K562 (cell line): ENCODE measurements at regions not wholly inside any gene's neighbourhood (a gene's known extent, or its start where the extent isn't known, plus 50 kb on each side); places are given as distances from the start of the nearest gene placed in this dataset.

Experiments used
- ATAC-seq: fragments of 200-7000 bp; cut with Tn5 transposase; 3 replicates; pipeline ENCODE4 v1.9.1; 2020; ENCODE audit warnings: moderate library complexity
- BruUV-seq: library from RNA; stranded (reverse); fragments of 400-500 nt; replicated peaks from 2 replicates; lab custom pipeline; 2021; lab: Mats Ljungman, UMichigan
- CTCF ChIA-PET: fragments of 300-600 bp; formaldehyde crosslinking; extraction: SDS; loops from one replicate; lab custom pipeline; 2021; ENCODE audit warnings: low intra/inter-chr PET ratio; lab: Yijun Ruan, JAX
- POLR2A ChIA-PET: fragments of 300-600, 350-650 bp; sonication (Branson Sonifier 250); formaldehyde crosslinking; extraction: SDS; loops from one replicate; lab custom pipeline; 2021; ENCODE audit warnings: antibody characterized with exemption, inconsistent platforms; lab: Yijun Ruan, JAX
- DNase-seq, 4 experiments: peaks; one replicate each; pipeline versions ENCODE4 v3.0.0 to v3.0.0-alpha.2; 2011 to 2018; ENCODE audit warnings: low spot score in 3 of 4, mixed read lengths in 3 of 4; ENCODE audit errors: extremely low read depth in 1 of 4
- FAIRE-seq: peaks from 2 replicates; lab custom pipeline; 2011; peaks lifted over from hg19 to GRCh38; lab: Jason Lieb, UNC
- H2AFZ ChIP-seq: 2 replicates; pipeline ENCODE4 v1.6.0; 2011; ENCODE audit warnings: low read depth, low read length, control low read depth, inconsistent platforms
- H3K27ac ChIP-seq: fragments of 200-600 bp; 3 replicates; pipeline ENCODE4 v1.8.0; 2011; ENCODE audit warnings: low read depth, mild to moderate bottlenecking, control low read depth, inconsistent platforms, low read length, moderate library complexity, mixed read lengths; ENCODE audit errors: extremely low read depth
- H3K27me3 ChIP-seq, 2 experiments: fragments of 300-600 bp in 1 of 2; 2 replicates in 1 of 2; 3 replicates in 1 of 2; pipeline versions ENCODE4 v1.6.0 to v1.8.0; 2011; ENCODE audit warnings: inconsistent platforms in 2 of 2, low read length in 2 of 2, mild to moderate bottlenecking in 1 of 2, mixed read lengths in 1 of 2, moderate library complexity in 1 of 2; ENCODE audit not compliant: control insufficient read depth in 2 of 2, insufficient read depth in 2 of 2
- H3K36me3 ChIP-seq: fragments of 300-600 bp; 3 replicates; pipeline ENCODE4 v1.8.0; 2011; ENCODE audit warnings: mild to moderate bottlenecking, low read length, inconsistent platforms; ENCODE audit not compliant: control insufficient read depth, insufficient read depth
- H3K4me1 ChIP-seq, 2 experiments: fragments of 200-600 bp in 1 of 2; replicated peaks in 1 of 2; 2 replicates in 1 of 2; 3 replicates in 1 of 2; pipeline versions ENCODE4 v1.5.1 to v1.8.0; 2011; ENCODE audit warnings: inconsistent platforms in 2 of 2, low read length in 2 of 2, mild to moderate bottlenecking in 1 of 2, mixed read lengths in 1 of 2, moderate library complexity in 1 of 2; ENCODE audit not compliant: control insufficient read depth in 2 of 2, insufficient read depth in 2 of 2
- H3K4me2 ChIP-seq: 2 replicates; pipeline ENCODE4 v1.6.1; 2011; ENCODE audit warnings: low read length, control low read depth, inconsistent platforms, mixed read lengths; ENCODE audit not compliant: insufficient read depth
- H3K4me3 ChIP-seq: fragments of 200-600 bp; sonication (generic), shearing (Covaris generic); 2 replicates; pipeline ENCODE4 v1.5.1; 2016; ENCODE audit warnings: control low read depth, inconsistent platforms
- H3K79me2 ChIP-seq: fragments of 200-600 bp; 3 replicates; pipeline ENCODE4 v1.8.0; 2011; ENCODE audit warnings: low read length, inconsistent platforms; ENCODE audit not compliant: control insufficient read depth, insufficient read depth
- H3K9ac ChIP-seq, 2 experiments: 2 replicates each; pipeline versions ENCODE4 v1.6.0 to v1.6.1; 2011; ENCODE audit warnings: low read depth in 2 of 2, low read length in 2 of 2, control low read depth in 1 of 2, inconsistent platforms in 1 of 2, mild to moderate bottlenecking in 1 of 2, mixed read lengths in 1 of 2; ENCODE audit not compliant: insufficient read depth in 1 of 2
- H3K9me1 ChIP-seq: one replicate; pipeline ENCODE4 v1.6.0; 2011; ENCODE audit warnings: inconsistent platforms, mild to moderate bottlenecking, low read length, moderate library complexity; ENCODE audit not compliant: control insufficient read depth, insufficient read depth
- H3K9me3 ChIP-seq: replicated peaks from 2 replicates; pipeline ENCODE4 v1.5.1; 2011; ENCODE audit warnings: low read depth, low read length, inconsistent platforms; ENCODE audit not compliant: control insufficient read depth, insufficient read depth
- H4K20me1 ChIP-seq: replicated peaks from 2 replicates; pipeline ENCODE4 v1.6.1; 2011; ENCODE audit warnings: low read length, inconsistent platforms, mixed read lengths; ENCODE audit not compliant: control insufficient read depth, insufficient read depth
- C11orf30 ChIP-seq: fragments of 450-650 bp; IDR thresholded peaks from 2 replicates; pipeline ENCODE4 v1.6.1; 2016; ENCODE audit warnings: low read depth, mild to moderate bottlenecking
- MAFF ChIP-seq: IDR thresholded peaks from 2 replicates; pipeline ENCODE4 v1.6.1; 2012; ENCODE audit warnings: low read length, improper control_type of control experiment
- MAFG ChIP-seq: fragments of 450-650 bp; conservative IDR thresholded peaks from 2 replicates; pipeline ENCODE4 v1.6.1; 2016; ENCODE audit warnings: missing genetic modification characterization, missing compliant biosample characterization
- MAFK ChIP-seq: IDR thresholded peaks from 2 replicates; pipeline ENCODE4 v1.6.1; 2011; ENCODE audit warnings: low read length, improper control_type of control experiment
- NFE2 ChIP-seq: IDR thresholded peaks from 2 replicates; pipeline ENCODE4 v1.6.1; 2014; ENCODE audit warnings: antibody characterized with exemption, low read depth
- NFE2L1 ChIP-seq: fragments of 450-650 bp; IDR thresholded peaks from 2 replicates; pipeline ENCODE4 v1.6.1; 2016; ENCODE audit warnings: missing genetic modification characterization, low read depth, mild to moderate bottlenecking, missing compliant biosample characterization, moderate library complexity, borderline replicate concordance
- SIRT6 ChIP-seq: IDR thresholded peaks from one replicate; pipeline ENCODE4 v1.6.1; 2012; ENCODE audit warnings: low read depth, mild to moderate bottlenecking, control low read depth, inconsistent platforms, low read length, moderate library complexity
- ZBTB7A ChIP-seq: IDR thresholded peaks from 2 replicates; pipeline ENCODE4 v1.6.1; 2011; ENCODE audit warnings: low read depth, mild to moderate bottlenecking, low read length, moderate library complexity, borderline replicate concordance; ENCODE audit not compliant: control insufficient read depth
- ZNF316 ChIP-seq: fragments of 450-650 bp; IDR thresholded peaks from 2 replicates; pipeline ENCODE4 v1.6.1; 2016
- ZNF586 ChIP-seq: fragments of 450-650 bp; formaldehyde crosslinking; conservative IDR thresholded peaks from 2 replicates; pipeline ENCODE4 v1.4.0; 2020; ENCODE audit warnings: mild to moderate bottlenecking, moderate library complexity
- in situ Hi-C: fragments of 300-500 bp; cut with MboI; formaldehyde crosslinking; loops from 4 replicates; pipeline ENCODE4 v1.15.0; 2018; ENCODE audit warnings: inconsistent platforms, mixed read lengths
- intact Hi-C: fragments of 100-400 bp; cut with micrococcal nuclease; formaldehyde crosslinking; loops from 2 replicates; pipeline ENCODE4 v1.14.2; 2022
- TF ChIP-seq, protein P1 (sequence below): fragments of 450-650 bp; formaldehyde crosslinking; IDR thresholded peaks from 2 replicates; pipeline ENCODE4 v1.4.0; 2020; ENCODE audit warnings: mild to moderate bottlenecking
- TF ChIP-seq, protein P2 (sequence below): sonication (generic); formaldehyde crosslinking; IDR thresholded peaks from 2 replicates; pipeline ENCODE4 v1.8.0; 2023; ENCODE audit warnings: mild to moderate bottlenecking, missing genetic modification reagents

- H3K27me3 ChIP-seq = peaks cover 4 to 6% of the 10 kb centered on the region in 2 experiments; a peak in 3 of 5 replicates
- intact Hi-C loops (no loop called here), in situ Hi-C loops (no loop called here)
- H3K4me3 ChIP-seq = no peak overlapping the region
- FAIRE-seq = no peak
- ChIA-PET POLR2A (no interaction called here), CTCF (no interaction called here)
- H3K9me3 ChIP-seq = peaks cover under 1% of the 10 kb centered on the region; the same call in 1 of the 2 replicates
- no peak overlapping the region for H3K27ac ChIP-seq
- no peak for ATAC-seq
- no peaks in the 10 kb centered on the region for H3K4me1 ChIP-seq
- H3K9me1 ChIP-seq = no peaks in the 10 kb centered on the region
- no TSS peak for BruUV-seq
- TF ChIP-seq MAFK (peak; percentile 25; the same call in 1 of the 2 replicates), NFE2L1 (tag) (peak; percentile 65), ZNF316 (peak; percentile 74), ZNF586 (CRISPR knock-in tag) (no peak), MAFF (peak; percentile 66), ZBTB7A (no peak), NFE2 (peak; percentile 59), MAFG (tag) (peak; percentile 81), C11orf30 (peak; percentile 59; the same call in 1 of the 2 replicates), SIRT6 (no peak)
- TF ChIP-seq, protein P1, sequence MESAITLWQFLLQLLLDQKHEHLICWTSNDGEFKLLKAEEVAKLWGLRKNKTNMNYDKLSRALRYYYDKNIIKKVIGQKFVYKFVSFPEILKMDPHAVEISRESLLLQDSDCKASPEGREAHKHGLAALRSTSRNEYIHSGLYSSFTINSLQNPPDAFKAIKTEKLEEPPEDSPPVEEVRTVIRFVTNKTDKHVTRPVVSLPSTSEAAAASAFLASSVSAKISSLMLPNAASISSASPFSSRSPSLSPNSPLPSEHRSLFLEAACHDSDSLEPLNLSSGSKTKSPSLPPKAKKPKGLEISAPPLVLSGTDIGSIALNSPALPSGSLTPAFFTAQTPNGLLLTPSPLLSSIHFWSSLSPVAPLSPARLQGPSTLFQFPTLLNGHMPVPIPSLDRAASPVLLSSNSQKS (CRISPR knock-in tag) = no peak
- TF ChIP-seq, protein P2, sequence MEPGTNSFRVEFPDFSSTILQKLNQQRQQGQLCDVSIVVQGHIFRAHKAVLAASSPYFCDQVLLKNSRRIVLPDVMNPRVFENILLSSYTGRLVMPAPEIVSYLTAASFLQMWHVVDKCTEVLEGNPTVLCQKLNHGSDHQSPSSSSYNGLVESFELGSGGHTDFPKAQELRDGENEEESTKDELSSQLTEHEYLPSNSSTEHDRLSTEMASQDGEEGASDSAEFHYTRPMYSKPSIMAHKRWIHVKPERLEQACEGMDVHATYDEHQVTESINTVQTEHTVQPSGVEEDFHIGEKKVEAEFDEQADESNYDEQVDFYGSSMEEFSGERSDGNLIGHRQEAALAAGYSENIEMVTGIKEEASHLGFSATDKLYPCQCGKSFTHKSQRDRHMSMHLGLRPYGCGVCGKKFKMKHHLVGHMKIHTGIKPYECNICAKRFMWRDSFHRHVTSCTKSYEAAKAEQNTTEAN (CRISPR knock-in tag) = no peak
- 0 out of 2 replicates have a peak overlapping the region, but pooled peaks have one; percentile 28 for H2AFZ ChIP-seq
- H4K20me1 ChIP-seq = no peaks in the 10 kb centered on the region
- H3K4me2 ChIP-seq = no peak overlapping the region
- no peak overlapping the region for H3K9ac ChIP-seq
- H3K36me3 ChIP-seq = no peaks in the 10 kb centered on the region
- no peak for DNase-seq
- no peaks in the 10 kb centered on the region for H3K79me2 ChIP-seq
Measured at GRCh38 chr3:11948866-11949265, 55.3 kb upstream of the SYN2 start.
